Loucy (cell line): ENCODE measurements at regions not wholly inside any gene's neighbourhood (a gene's known extent, or its start where the extent isn't known, plus 50 kb on each side); places are given as distances from the start of the nearest gene placed in this dataset.

Experiments
- H2AFZ ChIP-seq: fragments of 200-600 bp; sonication (generic); 2 replicates; pipeline ENCODE4 v1.6.0; 2016; ENCODE audit warnings: antibody characterized with exemption, mild to moderate bottlenecking, low read length, moderate library complexity
- H3F3A ChIP-seq: fragments of 200-600 bp; 2 replicates; pipeline ENCODE4 v1.6.0; 2016; ENCODE audit warnings: antibody characterized with exemption, low read depth, mild to moderate bottlenecking
- H3K27me3 ChIP-seq: fragments of 200-600 bp; sonication (generic); 2 replicates; pipeline ENCODE4 v1.6.1; 2014; ENCODE audit warnings: low read length, mild to moderate bottlenecking; ENCODE audit not compliant: insufficient read depth, poor library complexity, severe bottlenecking
- H3K36me3 ChIP-seq: fragments of 200-600 bp; sonication (generic); 2 replicates; pipeline ENCODE4 v1.6.1; 2016; ENCODE audit warnings: low read length; ENCODE audit not compliant: insufficient read depth
- H3K4me1 ChIP-seq: fragments of 200-600 bp; sonication (generic); 2 replicates; pipeline ENCODE4 v1.5.1; 2014; ENCODE audit warnings: low read length, mild to moderate bottlenecking; ENCODE audit not compliant: insufficient read depth, poor library complexity, severe bottlenecking
- H3K4me2 ChIP-seq: fragments of 200-600 bp; sonication (generic); 2 replicates; pipeline ENCODE4 v1.6.0; 2014; ENCODE audit warnings: antibody characterized with exemption, low read length, low read depth, mild to moderate bottlenecking; ENCODE audit not compliant: poor library complexity, severe bottlenecking
- H3K4me3 ChIP-seq: fragments of 200-600 bp; sonication (generic); 2 replicates; pipeline ENCODE4 v1.5.1; 2014; ENCODE audit warnings: low read length, mild to moderate bottlenecking, mixed read lengths; ENCODE audit not compliant: poor library complexity, severe bottlenecking
- H3K79me2 ChIP-seq: fragments of 200-600 bp; sonication (generic); 2 replicates; pipeline ENCODE4 v1.6.1; 2014; ENCODE audit warnings: low read length; ENCODE audit not compliant: insufficient read depth
- H3K9ac ChIP-seq: fragments of 200-600 bp; sonication (generic); 2 replicates; pipeline ENCODE4 v1.6.0; 2014; ENCODE audit warnings: mild to moderate bottlenecking, low read depth, low read length, moderate library complexity; ENCODE audit not compliant: poor library complexity, severe bottlenecking
- H3K9me2 ChIP-seq: fragments of 200-600 bp; sonication (generic); replicated peaks from 2 replicates; pipeline ENCODE4 v1.6.1; 2016; ENCODE audit warnings: low read depth, low read length, mixed read lengths
- H3K9me3 ChIP-seq: fragments of 200-600 bp; sonication (generic); 2 replicates; pipeline ENCODE4 v1.6.1; 2014; ENCODE audit warnings: mild to moderate bottlenecking, antibody characterized with exemption, low read length, low read depth; ENCODE audit not compliant: insufficient read depth
- H4K20me1 ChIP-seq: fragments of 200-600 bp; sonication (generic); 2 replicates; pipeline ENCODE4 v1.6.0; 2014; ENCODE audit warnings: antibody characterized with exemption, low read length, mild to moderate bottlenecking; ENCODE audit not compliant: insufficient read depth, poor library complexity, severe bottlenecking
- EZH2phosphoT487 ChIP-seq: fragments of 200-600 bp; IDR thresholded peaks from 2 replicates; pipeline ENCODE4 v1.6.1; 2018; ENCODE audit warnings: antibody characterized with exemption, mild to moderate bottlenecking, moderate library complexity, borderline replicate concordance
- TF ChIP-seq, protein P1 (sequence below): fragments of 200-600 bp; sonication (generic); conservative IDR thresholded peaks from 2 replicates; pipeline ENCODE4 v1.5.1; 2014; ENCODE audit warnings: mild to moderate bottlenecking, antibody characterized with exemption, low read length

DNA sequence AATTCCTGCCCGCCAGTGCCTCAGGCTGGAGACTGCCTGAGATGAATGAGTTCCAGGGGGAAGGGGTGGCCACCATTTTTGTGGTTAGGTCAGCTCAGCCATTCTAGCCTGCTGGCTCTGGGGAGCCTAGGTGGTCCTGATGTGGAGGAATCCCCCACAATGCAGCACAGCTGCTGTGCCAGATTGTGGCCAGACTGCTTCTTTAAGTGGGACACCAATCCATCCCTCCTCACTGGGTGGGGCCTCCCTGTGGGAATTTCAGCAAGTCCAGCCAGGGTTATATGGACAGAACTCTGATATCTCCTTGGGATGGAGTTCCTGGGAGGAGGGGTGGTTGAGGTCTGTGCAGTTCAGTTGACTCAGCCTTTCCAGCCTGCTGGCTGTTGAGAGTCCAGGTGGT lies 51.2 kb upstream of the DAP start:
- H3K36me3 ChIP-seq = no peaks in the 10 kb centered on the region
- no peaks in the 10 kb centered on the region for H3K27me3 ChIP-seq
- H4K20me1 ChIP-seq = no peaks in the 10 kb centered on the region
- no peaks in the 10 kb centered on the region for H3F3A ChIP-seq
- H3K4me3 ChIP-seq = no peak overlapping the region
- no peaks in the 10 kb centered on the region for H3K9me3 ChIP-seq
- H3K9ac ChIP-seq = no peak overlapping the region
- H3K4me1 ChIP-seq = no peaks in the 10 kb centered on the region
- no peak overlapping the region for H3K4me2 ChIP-seq
- H3K79me2 ChIP-seq = no peaks in the 10 kb centered on the region
- no peaks in the 10 kb centered on the region for H3K9me2 ChIP-seq
- H2AFZ ChIP-seq = no peak overlapping the region
- TF ChIP-seq, protein P1, sequence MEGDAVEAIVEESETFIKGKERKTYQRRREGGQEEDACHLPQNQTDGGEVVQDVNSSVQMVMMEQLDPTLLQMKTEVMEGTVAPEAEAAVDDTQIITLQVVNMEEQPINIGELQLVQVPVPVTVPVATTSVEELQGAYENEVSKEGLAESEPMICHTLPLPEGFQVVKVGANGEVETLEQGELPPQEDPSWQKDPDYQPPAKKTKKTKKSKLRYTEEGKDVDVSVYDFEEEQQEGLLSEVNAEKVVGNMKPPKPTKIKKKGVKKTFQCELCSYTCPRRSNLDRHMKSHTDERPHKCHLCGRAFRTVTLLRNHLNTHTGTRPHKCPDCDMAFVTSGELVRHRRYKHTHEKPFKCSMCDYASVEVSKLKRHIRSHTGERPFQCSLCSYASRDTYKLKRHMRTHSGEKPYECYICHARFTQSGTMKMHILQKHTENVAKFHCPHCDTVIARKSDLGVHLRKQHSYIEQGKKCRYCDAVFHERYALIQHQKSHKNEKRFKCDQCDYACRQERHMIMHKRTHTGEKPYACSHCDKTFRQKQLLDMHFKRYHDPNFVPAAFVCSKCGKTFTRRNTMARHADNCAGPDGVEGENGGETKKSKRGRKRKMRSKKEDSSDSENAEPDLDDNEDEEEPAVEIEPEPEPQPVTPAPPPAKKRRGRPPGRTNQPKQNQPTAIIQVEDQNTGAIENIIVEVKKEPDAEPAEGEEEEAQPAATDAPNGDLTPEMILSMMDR = no peak
- TF ChIP-seq EZH2phosphoT487 = no peak
